Astrocyte of the cerebellum (primary cell): ENCODE measurements at regions not wholly inside any gene's neighbourhood (a gene's known extent, or its start where the extent isn't known, plus 50 kb on each side); places are given as distances from the start of the nearest gene placed in this dataset.
"Not testable (repeated sequence)": the region's sequence is repeated elsewhere in the genome, so short reads cannot be mapped to it uniquely, and the experiment has no call there.

Source experiments
- DNase-seq: peaks from one replicate; pipeline ENCODE4 v3.0.0-alpha.2; 2011; ENCODE audit warnings: low read depth
- H3K4me3 ChIP-seq: 2 replicates; pipeline ENCODE4 v1.5.1; 2011; ENCODE audit warnings: mild to moderate bottlenecking, low read depth, low read length, moderate library complexity
- in situ Hi-C: cut with HindIII; loops from 2 replicates; pipeline ENCODE4 v1.10.0; 2017; ENCODE audit warnings: low sequenced_read_pairs
- TF ChIP-seq, protein P1 (sequence below): IDR thresholded peaks from 2 replicates; pipeline ENCODE4 v1.5.1; 2012; ENCODE audit warnings: low read length, low read depth, moderate library complexity, mild to moderate bottlenecking; ENCODE audit errors: missing control alignments

DNA sequence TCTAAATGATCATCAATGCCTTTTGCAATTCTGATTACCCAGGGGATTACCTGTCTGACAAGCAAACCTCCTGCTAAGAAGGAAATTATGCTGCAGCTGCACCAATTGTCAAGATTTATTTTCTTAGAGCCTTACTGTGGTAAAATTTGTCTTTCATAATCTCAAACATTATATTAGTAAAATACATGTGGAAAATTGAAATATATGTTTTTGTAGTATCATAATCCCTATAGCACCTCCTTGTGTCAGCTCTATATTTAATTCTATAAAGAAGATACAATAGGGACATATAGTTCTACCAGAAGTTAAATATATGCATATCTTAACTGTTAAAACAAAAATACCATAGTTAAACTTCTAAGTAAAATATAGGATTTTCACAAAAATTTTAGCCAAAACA, 655.6 kb upstream of the PCDH10 start:
- no peak for DNase-seq
- TF ChIP-seq, protein P1, sequence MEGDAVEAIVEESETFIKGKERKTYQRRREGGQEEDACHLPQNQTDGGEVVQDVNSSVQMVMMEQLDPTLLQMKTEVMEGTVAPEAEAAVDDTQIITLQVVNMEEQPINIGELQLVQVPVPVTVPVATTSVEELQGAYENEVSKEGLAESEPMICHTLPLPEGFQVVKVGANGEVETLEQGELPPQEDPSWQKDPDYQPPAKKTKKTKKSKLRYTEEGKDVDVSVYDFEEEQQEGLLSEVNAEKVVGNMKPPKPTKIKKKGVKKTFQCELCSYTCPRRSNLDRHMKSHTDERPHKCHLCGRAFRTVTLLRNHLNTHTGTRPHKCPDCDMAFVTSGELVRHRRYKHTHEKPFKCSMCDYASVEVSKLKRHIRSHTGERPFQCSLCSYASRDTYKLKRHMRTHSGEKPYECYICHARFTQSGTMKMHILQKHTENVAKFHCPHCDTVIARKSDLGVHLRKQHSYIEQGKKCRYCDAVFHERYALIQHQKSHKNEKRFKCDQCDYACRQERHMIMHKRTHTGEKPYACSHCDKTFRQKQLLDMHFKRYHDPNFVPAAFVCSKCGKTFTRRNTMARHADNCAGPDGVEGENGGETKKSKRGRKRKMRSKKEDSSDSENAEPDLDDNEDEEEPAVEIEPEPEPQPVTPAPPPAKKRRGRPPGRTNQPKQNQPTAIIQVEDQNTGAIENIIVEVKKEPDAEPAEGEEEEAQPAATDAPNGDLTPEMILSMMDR, result no peak
- in situ Hi-C loops, result no loop called here
- H3K4me3 ChIP-seq, result no peak overlapping the region

DNA sequence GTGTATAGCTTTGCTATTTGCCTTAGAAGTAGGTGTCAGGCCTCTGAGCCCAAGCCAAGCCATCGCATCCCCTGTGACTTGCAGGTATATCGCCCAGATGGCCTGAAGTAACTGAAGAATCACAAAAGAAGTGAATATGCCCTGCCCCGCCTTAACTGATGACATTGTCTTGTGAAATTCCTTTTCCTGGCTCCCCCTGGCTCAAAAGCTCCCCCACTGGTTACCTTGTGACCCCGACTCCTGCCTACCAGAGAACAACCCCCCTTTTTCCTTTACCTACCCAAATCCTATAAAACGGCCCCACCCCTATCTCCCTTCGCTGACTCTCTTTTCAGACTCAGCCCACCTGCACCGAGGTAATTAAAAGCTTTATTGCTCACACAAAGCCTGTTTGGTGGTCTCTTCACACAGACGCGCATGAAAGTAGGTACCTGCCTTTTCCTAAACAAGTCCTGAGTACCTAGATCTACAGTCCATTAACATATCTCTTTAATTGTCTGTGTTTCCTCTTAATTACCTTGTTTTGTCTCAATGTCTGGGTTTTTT, 653.8 kb upstream of the PCDH10 start:
- in situ Hi-C loops, DNase-seq, H3K4me3 ChIP-seq: not testable (repeated sequence)

DNA sequence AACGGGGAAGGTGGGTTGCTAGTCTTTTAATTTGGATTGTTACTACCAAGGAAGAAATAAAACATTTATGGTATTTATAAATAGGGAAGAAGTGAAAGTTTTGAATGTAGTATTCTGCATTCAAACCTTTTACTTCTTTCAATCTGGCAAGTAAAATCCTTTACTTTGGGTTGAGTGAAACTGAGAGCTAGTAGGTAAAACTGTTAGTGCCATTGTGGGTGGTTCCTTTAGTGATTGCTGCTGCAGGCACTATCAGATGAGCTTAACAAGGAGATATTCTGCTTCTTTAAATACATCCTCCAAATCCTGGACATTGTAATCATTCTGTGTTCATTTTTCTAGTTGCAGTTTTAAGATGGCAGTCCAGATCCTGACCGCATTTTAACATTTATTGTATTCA, 650.9 kb upstream of the PCDH10 start:
- in situ Hi-C loops, result no loop called here
- no peak for DNase-seq
- H3K4me3 ChIP-seq, result no peak overlapping the region
- TF ChIP-seq, protein P1, result no peak

DNA sequence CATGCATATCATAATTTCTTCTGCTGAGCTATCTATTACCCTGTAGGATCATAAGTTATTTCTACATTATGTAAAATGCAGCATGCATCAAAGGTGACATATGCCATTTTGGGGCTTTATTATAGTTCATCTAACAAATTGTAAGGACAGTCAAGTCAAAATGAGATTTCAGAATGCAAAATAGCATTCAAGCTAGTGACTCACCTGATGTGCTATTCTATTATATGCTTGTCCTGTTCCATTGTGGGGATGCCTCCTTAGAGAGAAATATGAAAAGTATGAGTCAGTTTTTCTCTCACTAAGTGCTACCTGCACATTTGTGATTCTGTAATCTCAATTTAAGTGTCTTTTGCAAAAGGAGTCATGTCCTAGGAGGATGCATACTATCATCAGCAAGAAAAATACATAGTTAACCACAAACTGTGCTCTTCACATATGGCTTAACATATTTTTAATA, 647.0 kb upstream of the PCDH10 start:
- in situ Hi-C loops, result no loop called here
- TF ChIP-seq, protein P1, result no peak
- DNase-seq, result no peak
- H3K4me3 ChIP-seq, result no peak overlapping the region

DNA sequence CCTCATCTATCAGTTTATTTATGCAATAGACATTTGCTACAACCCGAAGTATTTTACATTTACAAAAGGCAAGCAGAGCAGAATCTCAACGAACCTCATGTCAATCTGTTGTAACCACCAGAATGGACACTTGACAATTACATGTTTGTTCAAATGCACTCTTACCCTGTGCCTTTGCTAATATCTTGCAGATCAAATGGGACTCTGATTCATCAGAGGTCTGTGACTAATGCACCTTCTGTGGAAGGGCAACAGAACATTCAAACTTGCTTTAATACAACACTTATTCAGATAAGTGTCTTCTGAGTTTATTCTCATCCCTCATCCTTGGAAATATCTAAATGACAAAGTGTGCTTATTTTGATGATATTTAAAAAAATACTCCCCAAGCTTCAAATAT, 644.7 kb upstream of the PCDH10 start:
- no peak overlapping the region for H3K4me3 ChIP-seq
- no peak for DNase-seq
- in situ Hi-C loops, result no loop called here
- TF ChIP-seq, protein P1, result no peak

DNA sequence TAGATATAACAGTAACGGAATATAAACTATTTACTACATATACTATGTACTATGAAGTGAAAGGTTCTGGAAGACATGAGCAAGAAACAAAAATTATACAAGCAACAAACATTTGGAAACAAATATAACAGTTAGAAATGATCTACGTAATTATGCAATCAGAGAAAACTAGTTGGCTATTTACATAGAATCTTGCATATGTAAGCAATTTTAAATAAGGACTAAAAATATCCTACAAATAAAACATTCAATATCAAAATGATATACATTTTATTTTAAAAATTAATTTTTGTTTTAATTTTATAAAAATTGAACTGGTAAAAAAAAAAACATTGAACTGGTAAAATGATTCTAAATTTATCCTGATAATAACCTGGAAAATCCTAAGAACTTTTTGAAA, 642.5 kb upstream of the PCDH10 start:
- no peak overlapping the region for H3K4me3 ChIP-seq
- no peak for DNase-seq
- TF ChIP-seq, protein P1, result no peak
- in situ Hi-C loops, result no loop called here

DNA sequence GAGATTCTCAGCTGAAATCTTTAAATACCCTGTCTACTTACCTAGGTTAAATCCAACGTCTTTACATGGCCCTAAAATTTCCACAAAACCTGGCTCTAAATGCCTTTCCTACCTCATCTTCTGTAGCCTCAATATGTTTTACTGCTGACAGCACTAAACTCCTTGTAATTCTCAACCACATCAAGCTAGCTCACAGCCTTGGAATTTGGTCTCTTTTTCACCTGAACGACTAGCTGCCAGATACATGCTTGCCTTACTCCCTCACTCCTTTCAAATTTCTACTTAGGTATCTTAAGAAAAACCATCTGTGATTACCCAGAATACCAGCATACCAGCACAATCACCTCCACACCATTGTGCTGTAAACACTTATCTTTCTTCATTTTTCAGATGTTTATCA, 635.6 kb upstream of the PCDH10 start:
- no peak for DNase-seq

More for the DNA sequence above, 635.6 kb upstream of the PCDH10 start:
- H3K4me3 ChIP-seq, result no peak overlapping the region
- TF ChIP-seq, protein P1, result no peak
- in situ Hi-C loops, result no loop called here
